Tibial artery (tissue), 4 donors: ENCODE measurements at regions not wholly inside any gene's neighbourhood (a gene's known extent, or its start where the extent isn't known, plus 50 kb on each side); places are given as distances from the start of the nearest gene placed in this dataset.

Experiments
- DNase-seq, 2 donors: peaks; one replicate each; pipeline ENCODE4 v3.0.0-alpha.2; 2019
- H3K27ac ChIP-seq, 2 donors: fragments of 200-600 bp; sonication (generic) in 1 of 2; 1 replicate in 1 of 2; 2 replicates in 1 of 2; pipeline ENCODE4 v1.5.1; 2018 to 2019; ENCODE audit warnings: mild to moderate bottlenecking in 1 of 2
- H3K27me3 ChIP-seq, 2 donors: fragments of 200-600 bp; sonication (generic) in 1 of 2; one replicate each; pipeline versions ENCODE4 v1.5.1 to v1.6.0; 2016 to 2019
- H3K36me3 ChIP-seq, 3 donors: fragments of 200-600 bp; sonication (generic) in 2 of 3; one replicate each; pipeline ENCODE4 v1.5.1; 2016 to 2019; ENCODE audit warnings: mild to moderate bottlenecking in 2 of 3
- H3K4me1 ChIP-seq, 4 donors: fragments of 200-600 bp; sonication (generic) in 2 of 4; 1 replicate in 3 of 4; 2 replicates in 1 of 4; pipeline ENCODE4 v1.5.1; 2016 to 2019
- H3K4me3 ChIP-seq, 2 donors: fragments of 200-600 bp; sonication (generic) in 1 of 2; 1 replicate in 1 of 2; 2 replicates in 1 of 2; pipeline ENCODE4 v1.5.1; 2018 to 2019; ENCODE audit warnings: mild to moderate bottlenecking in 2 of 2
- H3K9me3 ChIP-seq, 3 donors: fragments of 200-600 bp; sonication (generic) in 1 of 3; one replicate each; pipeline ENCODE4 v1.5.1; 2016 to 2019
- CTCF ChIP-seq, 2 experiments: fragments of 200-600 bp in 1 of 2; fragments of 450-650 bp in 1 of 2; IDR thresholded peaks; one replicate each; pipeline ENCODE4 v1.5.1; 2017 to 2019; ENCODE audit warnings: antibody characterized with exemption in 2 of 2, mild to moderate bottlenecking in 1 of 2, moderate library complexity in 1 of 2
- intact Hi-C: fragments of 100-400 bp; cut with DNase I; formaldehyde crosslinking; loops from one replicate; pipeline ENCODE4 v1.15.0; 2023; ENCODE audit warnings: low total_unique reads

GRCh38 chr2:40037303-40037702 lies 258.2 kb upstream of the THUMPD2 start:
- no peak for TF ChIP-seq CTCF (IDR thresholded peaks at IDR 0.05)
- intact Hi-C loops, result no loop called here
- peak in 1 of 2 donors; percentile 47 for DNase-seq

GRCh38 chr2:40036241-40036640 lies 257.2 kb upstream of the THUMPD2 start:
- intact Hi-C loops, result no loop called here
- H3K9me3 ChIP-seq, result peaks cover 0 to 4% (median 0%) of the 10 kb centered on the region in 3 donors
- no peak for TF ChIP-seq CTCF (IDR thresholded peaks at IDR 0.05)
- no peak overlapping the region for H3K4me3 ChIP-seq
- H3K27ac ChIP-seq, result no peak overlapping the region
- DNase-seq, result no peak
- no peaks in the 10 kb centered on the region for H3K27me3 ChIP-seq
- H3K4me1 ChIP-seq, result no peaks in the 10 kb centered on the region
- no peaks in the 10 kb centered on the region for H3K36me3 ChIP-seq

More at GRCh38 chr2:40037303-40037702, 258.2 kb upstream of the THUMPD2 start:
- Histone ChIP-seq H3K36me3 (no peaks in the 10 kb centered on the region), H3K27me3 (no peaks in the 10 kb centered on the region), H3K4me3 (no peak overlapping the region), H3K4me1 (no peaks in the 10 kb centered on the region), H3K9me3 (peaks cover 0 to 4% (median 0%) of the 10 kb centered on the region in 3 donors), H3K27ac (no peak overlapping the region)

GRCh38 chr2:40034801-40035200 lies 255.7 kb upstream of the THUMPD2 start:
- H3K9me3 ChIP-seq, result peaks cover 0 to 4% (median 0%) of the 10 kb centered on the region in 3 donors

GRCh38 chr2:40034198-40034597 lies 255.1 kb upstream of the THUMPD2 start:
- no peak for TF ChIP-seq CTCF (IDR thresholded peaks at IDR 0.05)
- no peak for DNase-seq
- intact Hi-C loops, result loop anchor here (5.0 kb wide), 1 partner anchor 942 kb away; no protein-coding TSS in a partner anchor
- Histone ChIP-seq H3K4me1 (no peaks in the 10 kb centered on the region), H3K4me3 (no peak overlapping the region), H3K27me3 (no peaks in the 10 kb centered on the region), H3K9me3 (peaks cover 0 to 4% (median 0%) of the 10 kb centered on the region in 3 donors), H3K27ac (no peak overlapping the region), H3K36me3 (no peaks in the 10 kb centered on the region)

More at GRCh38 chr2:40034801-40035200, 255.7 kb upstream of the THUMPD2 start:
- no peak overlapping the region for H3K4me3 ChIP-seq
- no peaks in the 10 kb centered on the region for H3K36me3 ChIP-seq
- H3K4me1 ChIP-seq, result no peaks in the 10 kb centered on the region
- no peak for DNase-seq
- no peaks in the 10 kb centered on the region for H3K27me3 ChIP-seq
- intact Hi-C loops, result loop anchor here (5.0 kb wide), 1 partner anchor 942 kb away; no protein-coding TSS in a partner anchor
- no peak for TF ChIP-seq CTCF (IDR thresholded peaks at IDR 0.05)
- no peak overlapping the region for H3K27ac ChIP-seq

- no peak for TF ChIP-seq CTCF (IDR thresholded peaks at IDR 0.05)
- no peaks in the 10 kb centered on the region for H3K4me1 ChIP-seq
Measured at GRCh38 chr2:40033781-40034180, 254.7 kb upstream of the THUMPD2 start.

More at GRCh38 chr2:40033781-40034180, 254.7 kb upstream of the THUMPD2 start:
- H3K9me3 ChIP-seq, result peaks cover 0 to 4% (median 0%) of the 10 kb centered on the region in 3 donors
- H3K27me3 ChIP-seq, result no peaks in the 10 kb centered on the region
- H3K36me3 ChIP-seq, result no peaks in the 10 kb centered on the region
- intact Hi-C loops, result loop anchor here (5.0 kb wide), 1 partner anchor 941 kb away; no protein-coding TSS in a partner anchor
- DNase-seq, result no peak
- no peak overlapping the region for H3K4me3 ChIP-seq
- no peak overlapping the region for H3K27ac ChIP-seq
